ENCODE measurements at regions not wholly inside any gene's neighbourhood (a gene's known extent, or its start where the extent isn't known, plus 50 kb on each side); places are given as distances from the start of the nearest gene placed in this dataset.

DNA sequence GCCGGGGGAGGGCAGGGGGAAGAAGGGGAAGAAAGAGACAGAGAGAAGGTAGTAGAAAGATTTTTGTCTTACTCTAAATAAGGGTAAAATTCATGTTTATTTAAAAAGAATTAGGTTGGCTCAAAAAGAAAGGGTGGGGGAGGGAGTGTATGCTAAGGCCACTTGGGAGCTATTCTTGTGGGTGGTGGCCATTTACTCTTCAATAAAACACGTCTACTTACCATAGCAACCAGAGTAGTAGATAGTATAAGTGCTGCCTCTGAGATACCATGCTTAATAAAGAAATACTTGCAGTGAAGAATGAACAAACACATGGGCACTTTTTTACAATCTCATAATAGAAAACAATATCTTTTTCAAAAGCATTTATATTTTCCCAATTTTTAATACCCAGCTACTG, 538.1 kb upstream of the PTBP2 start:
- Histone ChIP-seq H3K27ac (ENCODE audit: low read depth, low read length) (no peak overlapping the region), H2AFZ (ENCODE audit: low read depth, low read length, severe bottlenecking) (no peak overlapping the region), H3K36me3 (ENCODE audit: low read length) (no peaks in the 10 kb centered on the region), H3K9ac (ENCODE audit: low read length) (no peak overlapping the region), H4K20me1 (ENCODE audit: low read depth, low read length) (no peaks in the 10 kb centered on the region), H3K27me3 (ENCODE audit: low read length) (no peaks in the 10 kb centered on the region), H3K79me2 (ENCODE audit: insufficient read depth, low read length) (no peaks in the 10 kb centered on the region), H3K9me3 (ENCODE audit: insufficient read depth, low read length) (no peaks in the 10 kb centered on the region), H3K9me2 (replicated peaks; ENCODE audit: insufficient read depth, low read length) (no peaks in the 10 kb centered on the region), H3K4me2 (ENCODE audit: low read depth, low read length, poor library complexity, severe bottlenecking) (no peak overlapping the region), H3K4me3 (ENCODE audit: insufficient read depth, low read length, poor library complexity, severe bottlenecking) (no peak overlapping the region), H3F3A (ENCODE audit: insufficient read depth) (no peaks in the 10 kb centered on the region)
- TF ChIP-seq, protein P1, sequence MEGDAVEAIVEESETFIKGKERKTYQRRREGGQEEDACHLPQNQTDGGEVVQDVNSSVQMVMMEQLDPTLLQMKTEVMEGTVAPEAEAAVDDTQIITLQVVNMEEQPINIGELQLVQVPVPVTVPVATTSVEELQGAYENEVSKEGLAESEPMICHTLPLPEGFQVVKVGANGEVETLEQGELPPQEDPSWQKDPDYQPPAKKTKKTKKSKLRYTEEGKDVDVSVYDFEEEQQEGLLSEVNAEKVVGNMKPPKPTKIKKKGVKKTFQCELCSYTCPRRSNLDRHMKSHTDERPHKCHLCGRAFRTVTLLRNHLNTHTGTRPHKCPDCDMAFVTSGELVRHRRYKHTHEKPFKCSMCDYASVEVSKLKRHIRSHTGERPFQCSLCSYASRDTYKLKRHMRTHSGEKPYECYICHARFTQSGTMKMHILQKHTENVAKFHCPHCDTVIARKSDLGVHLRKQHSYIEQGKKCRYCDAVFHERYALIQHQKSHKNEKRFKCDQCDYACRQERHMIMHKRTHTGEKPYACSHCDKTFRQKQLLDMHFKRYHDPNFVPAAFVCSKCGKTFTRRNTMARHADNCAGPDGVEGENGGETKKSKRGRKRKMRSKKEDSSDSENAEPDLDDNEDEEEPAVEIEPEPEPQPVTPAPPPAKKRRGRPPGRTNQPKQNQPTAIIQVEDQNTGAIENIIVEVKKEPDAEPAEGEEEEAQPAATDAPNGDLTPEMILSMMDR (IDR thresholded peaks at IDR 0.05; ENCODE audit: insufficient read depth, low read length, poor library complexity, severe bottlenecking): no peak
- no peak for TF ChIP-seq EZH2phosphoT487 (conservative IDR thresholded peaks at IDR 0.05; ENCODE audit: low read length)

DNA sequence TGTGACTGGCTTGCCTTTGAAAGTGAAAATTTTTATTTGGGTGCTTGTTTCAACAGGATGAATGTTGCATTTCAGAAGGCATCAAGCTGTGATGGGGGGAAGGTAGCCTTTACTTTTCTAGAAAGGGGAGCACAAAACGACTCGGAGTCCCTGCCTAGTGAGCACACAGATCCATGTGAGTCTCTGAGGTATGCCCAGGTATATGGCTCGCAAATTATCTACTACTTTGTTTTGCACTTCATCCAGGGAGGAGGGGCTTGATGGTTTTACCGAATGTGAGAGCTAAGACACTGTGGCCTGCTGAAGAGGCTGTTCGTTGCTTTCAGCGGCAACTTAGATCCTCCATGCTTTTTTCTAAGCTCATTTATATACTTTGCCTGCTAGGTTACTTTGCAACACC, 537.7 kb upstream of the PTBP2 start:
- Histone ChIP-seq H3K4me2 (ENCODE audit: low read depth, low read length, poor library complexity, severe bottlenecking) (no peak overlapping the region), H3F3A (ENCODE audit: insufficient read depth) (no peaks in the 10 kb centered on the region), H4K20me1 (ENCODE audit: low read depth, low read length) (no peaks in the 10 kb centered on the region), H2AFZ (ENCODE audit: low read depth, low read length, severe bottlenecking) (no peak overlapping the region), H3K4me3 (ENCODE audit: insufficient read depth, low read length, poor library complexity, severe bottlenecking) (no peak overlapping the region), H3K36me3 (ENCODE audit: low read length) (no peaks in the 10 kb centered on the region), H3K27me3 (ENCODE audit: low read length) (no peaks in the 10 kb centered on the region), H3K9me2 (replicated peaks; ENCODE audit: insufficient read depth, low read length) (no peaks in the 10 kb centered on the region), H3K27ac (ENCODE audit: low read depth, low read length) (no peak overlapping the region), H3K79me2 (ENCODE audit: insufficient read depth, low read length) (no peaks in the 10 kb centered on the region), H3K9me3 (ENCODE audit: insufficient read depth, low read length) (no peaks in the 10 kb centered on the region), H3K9ac (ENCODE audit: low read length) (no peak overlapping the region)
- no peak for TF ChIP-seq EZH2phosphoT487 (conservative IDR thresholded peaks at IDR 0.05; ENCODE audit: low read length)
- TF ChIP-seq, protein P1 (IDR thresholded peaks at IDR 0.05; ENCODE audit: insufficient read depth, low read length, poor library complexity, severe bottlenecking): no peak

GRCh38 chr1:96185181-96185580, 536.4 kb upstream of the PTBP2 start:
- TF ChIP-seq, protein P1 (IDR thresholded peaks at IDR 0.05; ENCODE audit: insufficient read depth, low read length, poor library complexity, severe bottlenecking): no peak
- TF ChIP-seq EZH2phosphoT487 (conservative IDR thresholded peaks at IDR 0.05; ENCODE audit: low read length): no peak
- H3K4me3 ChIP-seq (ENCODE audit: insufficient read depth, low read length, poor library complexity, severe bottlenecking): no peak overlapping the region
- H3K9me2 ChIP-seq (replicated peaks; ENCODE audit: insufficient read depth, low read length): no peaks in the 10 kb centered on the region
- H3K27me3 ChIP-seq (ENCODE audit: low read length): no peaks in the 10 kb centered on the region
- H3F3A ChIP-seq (ENCODE audit: insufficient read depth): no peaks in the 10 kb centered on the region
- no peaks in the 10 kb centered on the region for H3K79me2 ChIP-seq (ENCODE audit: insufficient read depth, low read length)
- H4K20me1 ChIP-seq (ENCODE audit: low read depth, low read length): no peaks in the 10 kb centered on the region
- H3K36me3 ChIP-seq (ENCODE audit: low read length): no peaks in the 10 kb centered on the region
- no peak overlapping the region for H2AFZ ChIP-seq (ENCODE audit: low read depth, low read length, severe bottlenecking)
- H3K27ac ChIP-seq (ENCODE audit: low read depth, low read length): no peak overlapping the region
- no peak overlapping the region for H3K9ac ChIP-seq (ENCODE audit: low read length)
- H3K4me2 ChIP-seq (ENCODE audit: low read depth, low read length, poor library complexity, severe bottlenecking): no peak overlapping the region
- H3K9me3 ChIP-seq (ENCODE audit: insufficient read depth, low read length): no peaks in the 10 kb centered on the region
